ENCODE measurements at regions not wholly inside any gene's neighbourhood (a gene's known extent, or its start where the extent isn't known, plus 50 kb on each side); places are given as distances from the start of the nearest gene placed in this dataset.

GRCh38 chr4:38230121-38230801, 270.1 kb downstream of the PTTG2 start:
- peak; percentile 77 for DNase-seq (ENCODE audit: low spot score)

GRCh38 chr4:38230821-38231563, 270.8 kb downstream of the PTTG2 start:
- no peak for DNase-seq (ENCODE audit: low spot score)

- peak; percentile 37 for DNase-seq (ENCODE audit: low spot score)
These were observed 271.4 kb downstream of the PTTG2 start for GRCh38 chr4:38231626-38232025.

- DNase-seq (ENCODE audit: low spot score) = no peak
These were observed 272.5 kb downstream of the PTTG2 start for GRCh38 chr4:38232741-38233140.

GRCh38 chr4:38233727-38234480, 273.7 kb downstream of the PTTG2 start:
- DNase-seq (ENCODE audit: low spot score) = no peak

- DNase-seq (ENCODE audit: low spot score) = peak; percentile 24
These were observed 275.2 kb downstream of the PTTG2 start for GRCh38 chr4:38235354-38235753.

GRCh38 chr4:38236003-38236402, 275.8 kb downstream of the PTTG2 start:
- DNase-seq (ENCODE audit: low spot score) = no peak

GRCh38 chr4:38236503-38236902, 276.3 kb downstream of the PTTG2 start:
- DNase-seq (ENCODE audit: low spot score) = no peak

- DNase-seq (ENCODE audit: low spot score) = peak; percentile 33
These were observed 276.9 kb downstream of the PTTG2 start for GRCh38 chr4:38237139-38237538.

GRCh38 chr4:38241541-38241940, 281.3 kb downstream of the PTTG2 start:
- DNase-seq (ENCODE audit: low spot score) = no peak

GRCh38 chr4:38242101-38242500, 281.9 kb downstream of the PTTG2 start:
- no peak for DNase-seq (ENCODE audit: low spot score)

- DNase-seq (ENCODE audit: low spot score) = no peak
These were observed 282.7 kb downstream of the PTTG2 start for GRCh38 chr4:38242822-38243387.

GRCh38 chr4:38243388-38244053, 283.3 kb downstream of the PTTG2 start:
- no peak for DNase-seq (ENCODE audit: low spot score)

GRCh38 chr4:38254825-38255224, 294.6 kb downstream of the PTTG2 start:
- DNase-seq (ENCODE audit: low spot score) = no peak

- no peak for DNase-seq (ENCODE audit: low spot score)
These were observed 295.4 kb downstream of the PTTG2 start for GRCh38 chr4:38255572-38255971.

- no peak for DNase-seq (ENCODE audit: low spot score)
These were observed 306.4 kb downstream of the PTTG2 start for GRCh38 chr4:38266616-38267015.

- DNase-seq (ENCODE audit: low spot score) = no peak
These were observed 308.1 kb downstream of the PTTG2 start for GRCh38 chr4:38268108-38268820.

GRCh38 chr4:38268837-38269236, 308.6 kb downstream of the PTTG2 start:
- no peak for DNase-seq (ENCODE audit: low spot score)

- DNase-seq (ENCODE audit: low spot score) = no peak
These were observed 313.2 kb downstream of the PTTG2 start for GRCh38 chr4:38273407-38273806.

GRCh38 chr4:38275331-38276100, 315.3 kb downstream of the PTTG2 start:
- no peak for DNase-seq (ENCODE audit: low spot score)

All from mucosa of gallbladder (tissue), 1 donor.